SU-DHL-6 (cell line): ENCODE measurements at regions not wholly inside any gene's neighbourhood (a gene's known extent, or its start where the extent isn't known, plus 50 kb on each side); places are given as distances from the start of the nearest gene placed in this dataset.

Source experiments
- H2AFZ ChIP-seq: fragments of 200-600 bp; sonication (generic); 2 replicates; pipeline ENCODE4 v1.6.1; 2014; ENCODE audit warnings: low read depth, mild to moderate bottlenecking, moderate library complexity, mixed read lengths, antibody characterized with exemption, low read length; ENCODE audit not compliant: severe bottlenecking
- H3F3A ChIP-seq: fragments of 200-600 bp; shearing (Covaris generic); 2 replicates; pipeline ENCODE4 v1.6.0; 2016; ENCODE audit warnings: antibody characterized with exemption, mild to moderate bottlenecking; ENCODE audit not compliant: insufficient read depth
- H3K27ac ChIP-seq: fragments of 200-600 bp; sonication (generic); 2 replicates; pipeline ENCODE4 v1.5.1; 2016; ENCODE audit warnings: low read depth, mild to moderate bottlenecking, low read length, moderate library complexity, mixed read lengths
- H3K27me3 ChIP-seq: fragments of 200-600 bp; sonication (generic), shearing (Covaris generic); 2 replicates; pipeline ENCODE4 v1.6.0; 2014; ENCODE audit warnings: mild to moderate bottlenecking, low read length
- H3K36me3 ChIP-seq: fragments of 200-600 bp; sonication (generic); 2 replicates; pipeline ENCODE4 v1.6.1; 2014; ENCODE audit warnings: mild to moderate bottlenecking, low read length, mixed read lengths
- H3K4me2 ChIP-seq: fragments of 300-600, 200-600 bp; shearing (Covaris generic), sonication (generic); 2 replicates; pipeline ENCODE4 v1.6.0; 2014; ENCODE audit warnings: low read length, low read depth, mild to moderate bottlenecking; ENCODE audit not compliant: poor library complexity, severe bottlenecking
- H3K4me3 ChIP-seq: fragments of 200-600 bp; sonication (generic); 2 replicates; pipeline ENCODE4 v1.5.1; 2014; ENCODE audit warnings: antibody characterized with exemption, low read length, mild to moderate bottlenecking, mixed read lengths; ENCODE audit not compliant: insufficient read depth, poor library complexity, severe bottlenecking
- H3K79me2 ChIP-seq: fragments of 200-600 bp; sonication (generic); 2 replicates; pipeline ENCODE4 v1.6.1; 2014; ENCODE audit warnings: mild to moderate bottlenecking, low read length, moderate library complexity; ENCODE audit not compliant: insufficient read depth
- H3K9ac ChIP-seq: fragments of 200-600 bp; sonication (generic); 2 replicates; pipeline ENCODE4 v1.7.0; 2014; ENCODE audit warnings: mild to moderate bottlenecking, low read length
- H3K9me2 ChIP-seq: fragments of 200-600 bp; sonication (generic); replicated peaks from 2 replicates; pipeline ENCODE4 v1.6.1; 2014; ENCODE audit warnings: low read length; ENCODE audit not compliant: insufficient read depth
- H3K9me3 ChIP-seq: fragments of 200-600 bp; sonication (generic); 2 replicates; pipeline ENCODE4 v1.6.1; 2014; ENCODE audit warnings: low read length, mixed read lengths; ENCODE audit not compliant: insufficient read depth
- H4K20me1 ChIP-seq: fragments of 200-600 bp; sonication (generic); 2 replicates; pipeline ENCODE4 v1.6.1; 2014; ENCODE audit warnings: low read depth, mild to moderate bottlenecking, antibody characterized with exemption, low read length, moderate library complexity, mixed read lengths
- EZH2phosphoT487 ChIP-seq: fragments of 200-600 bp; sonication (generic), shearing (Covaris generic); conservative IDR thresholded peaks from 2 replicates; pipeline ENCODE4 v1.6.1; 2018; ENCODE audit warnings: mild to moderate bottlenecking, antibody characterized with exemption, low read length, moderate library complexity, mixed read lengths
- TF ChIP-seq, protein P1 (sequence below): fragments of 200-600 bp; sonication (generic); IDR thresholded peaks from one replicate; pipeline ENCODE4 v1.5.1; 2017; ENCODE audit warnings: antibody characterized with exemption, mild to moderate bottlenecking, low read length, moderate library complexity; ENCODE audit not compliant: insufficient read depth, poor library complexity, severe bottlenecking

DNA sequence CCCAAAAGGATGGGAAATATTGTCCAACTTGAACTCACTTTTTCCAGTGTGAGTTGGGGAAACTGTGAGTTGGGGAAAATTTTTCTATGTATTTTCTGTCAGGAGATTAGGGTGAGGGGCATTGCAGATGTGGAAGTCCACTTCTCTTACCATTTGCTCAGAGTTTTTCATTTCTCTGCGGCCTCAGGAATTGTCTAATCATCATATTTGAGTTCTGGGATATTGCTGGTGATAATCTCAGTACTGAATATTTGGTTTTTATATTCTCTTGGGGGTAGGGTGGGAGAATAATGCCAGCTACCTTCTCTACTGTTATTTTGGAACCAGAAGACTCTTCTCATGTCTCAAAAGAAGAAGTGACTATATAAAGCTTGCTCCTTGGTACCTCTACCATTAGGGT, 141.3 kb upstream of the SLC13A1 start:
- no peak overlapping the region for H3K27ac ChIP-seq
- H3K79me2 ChIP-seq = no peaks in the 10 kb centered on the region
- no peaks in the 10 kb centered on the region for H3K9me3 ChIP-seq
- no peak for TF ChIP-seq EZH2phosphoT487
- TF ChIP-seq, protein P1, sequence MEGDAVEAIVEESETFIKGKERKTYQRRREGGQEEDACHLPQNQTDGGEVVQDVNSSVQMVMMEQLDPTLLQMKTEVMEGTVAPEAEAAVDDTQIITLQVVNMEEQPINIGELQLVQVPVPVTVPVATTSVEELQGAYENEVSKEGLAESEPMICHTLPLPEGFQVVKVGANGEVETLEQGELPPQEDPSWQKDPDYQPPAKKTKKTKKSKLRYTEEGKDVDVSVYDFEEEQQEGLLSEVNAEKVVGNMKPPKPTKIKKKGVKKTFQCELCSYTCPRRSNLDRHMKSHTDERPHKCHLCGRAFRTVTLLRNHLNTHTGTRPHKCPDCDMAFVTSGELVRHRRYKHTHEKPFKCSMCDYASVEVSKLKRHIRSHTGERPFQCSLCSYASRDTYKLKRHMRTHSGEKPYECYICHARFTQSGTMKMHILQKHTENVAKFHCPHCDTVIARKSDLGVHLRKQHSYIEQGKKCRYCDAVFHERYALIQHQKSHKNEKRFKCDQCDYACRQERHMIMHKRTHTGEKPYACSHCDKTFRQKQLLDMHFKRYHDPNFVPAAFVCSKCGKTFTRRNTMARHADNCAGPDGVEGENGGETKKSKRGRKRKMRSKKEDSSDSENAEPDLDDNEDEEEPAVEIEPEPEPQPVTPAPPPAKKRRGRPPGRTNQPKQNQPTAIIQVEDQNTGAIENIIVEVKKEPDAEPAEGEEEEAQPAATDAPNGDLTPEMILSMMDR = no peak
- H3K4me3 ChIP-seq = no peak overlapping the region
- no peaks in the 10 kb centered on the region for H3K27me3 ChIP-seq
- H3K4me2 ChIP-seq = no peak overlapping the region
- H4K20me1 ChIP-seq = no peaks in the 10 kb centered on the region
- H3K36me3 ChIP-seq = no peaks in the 10 kb centered on the region
- H3K9ac ChIP-seq = no peak overlapping the region
- H3F3A ChIP-seq = no peaks in the 10 kb centered on the region
- H2AFZ ChIP-seq = no peak overlapping the region
- H3K9me2 ChIP-seq = no peaks in the 10 kb centered on the region

DNA sequence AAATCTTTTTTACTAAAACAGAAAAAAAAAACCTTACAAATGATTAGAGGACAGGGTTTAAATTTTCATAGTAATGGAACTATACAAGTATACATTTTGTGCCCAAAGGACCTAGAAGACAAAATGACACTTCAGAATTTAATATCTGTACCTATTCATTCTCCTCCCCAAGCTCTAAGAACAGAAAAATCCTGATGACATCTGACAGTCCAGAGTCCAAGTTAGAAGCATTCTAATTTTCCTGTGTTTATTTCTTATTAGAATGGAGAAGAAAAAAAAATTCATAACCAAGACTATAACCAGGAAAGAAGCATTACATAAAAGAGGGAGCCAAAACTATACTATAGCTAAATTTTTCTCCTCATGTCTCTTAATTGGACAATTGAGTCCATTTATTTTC, 138.9 kb upstream of the SLC13A1 start:
- H3K36me3 ChIP-seq = no peaks in the 10 kb centered on the region
- H2AFZ ChIP-seq = no peak overlapping the region
- no peak overlapping the region for H3K4me2 ChIP-seq
- H3K27me3 ChIP-seq = no peaks in the 10 kb centered on the region
- no peaks in the 10 kb centered on the region for H3K9me3 ChIP-seq
- no peak overlapping the region for H3K4me3 ChIP-seq
- no peak overlapping the region for H3K9ac ChIP-seq
- TF ChIP-seq, protein P1 = no peak
- no peak for TF ChIP-seq EZH2phosphoT487
- H4K20me1 ChIP-seq = no peaks in the 10 kb centered on the region
- no peaks in the 10 kb centered on the region for H3F3A ChIP-seq
- no peak overlapping the region for H3K27ac ChIP-seq
- H3K79me2 ChIP-seq = no peaks in the 10 kb centered on the region
- no peaks in the 10 kb centered on the region for H3K9me2 ChIP-seq

DNA sequence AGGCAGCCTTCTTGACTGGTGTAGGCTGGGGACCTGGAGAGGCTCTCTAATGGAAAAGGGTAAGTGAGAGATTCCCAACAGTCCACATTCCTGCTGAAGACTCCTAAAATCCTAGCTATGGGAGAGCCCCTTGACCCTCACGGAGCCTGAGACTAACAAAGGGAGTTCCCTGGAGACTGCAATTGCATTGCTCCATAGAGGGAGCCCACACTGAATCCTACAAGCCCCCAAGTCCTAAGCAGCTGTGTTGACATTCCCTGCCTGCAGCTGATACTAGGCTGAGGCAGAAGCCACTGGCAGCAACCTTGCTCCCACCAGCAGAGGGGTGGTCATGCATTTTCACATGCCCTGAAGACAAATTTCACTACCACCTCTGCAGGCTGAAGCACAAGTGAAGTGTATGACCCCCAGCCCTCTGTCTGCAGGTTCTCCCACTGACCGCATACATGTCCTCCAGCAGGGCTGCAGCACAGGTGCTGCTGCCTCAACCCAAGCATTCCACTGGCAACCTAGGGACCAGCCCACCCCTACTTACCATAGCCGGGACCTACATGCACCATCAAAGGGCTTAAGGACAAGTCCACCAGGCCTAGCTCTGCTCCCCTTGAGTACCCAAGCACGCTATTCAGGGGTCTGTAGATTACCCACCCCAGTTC, 130.3 kb upstream of the SLC13A1 start:
- no peak overlapping the region for H3K27ac ChIP-seq
- no peak overlapping the region for H3K9ac ChIP-seq
- H3F3A ChIP-seq = no peaks in the 10 kb centered on the region
- H3K36me3 ChIP-seq = no peaks in the 10 kb centered on the region
- H3K9me2 ChIP-seq = no peaks in the 10 kb centered on the region
- H2AFZ ChIP-seq = no peak overlapping the region
- no peak overlapping the region for H3K4me2 ChIP-seq
- H3K4me3 ChIP-seq = no peak overlapping the region
- H3K79me2 ChIP-seq = no peaks in the 10 kb centered on the region
- TF ChIP-seq EZH2phosphoT487 = no peak
- TF ChIP-seq, protein P1 = no peak
- H3K9me3 ChIP-seq = no peaks in the 10 kb centered on the region
- H4K20me1 ChIP-seq = no peaks in the 10 kb centered on the region
- no peaks in the 10 kb centered on the region for H3K27me3 ChIP-seq
